ENCODE measurements at regions not wholly inside any gene's neighbourhood (a gene's known extent, or its start where the extent isn't known, plus 50 kb on each side); places are given as distances from the start of the nearest gene placed in this dataset.

DNA sequence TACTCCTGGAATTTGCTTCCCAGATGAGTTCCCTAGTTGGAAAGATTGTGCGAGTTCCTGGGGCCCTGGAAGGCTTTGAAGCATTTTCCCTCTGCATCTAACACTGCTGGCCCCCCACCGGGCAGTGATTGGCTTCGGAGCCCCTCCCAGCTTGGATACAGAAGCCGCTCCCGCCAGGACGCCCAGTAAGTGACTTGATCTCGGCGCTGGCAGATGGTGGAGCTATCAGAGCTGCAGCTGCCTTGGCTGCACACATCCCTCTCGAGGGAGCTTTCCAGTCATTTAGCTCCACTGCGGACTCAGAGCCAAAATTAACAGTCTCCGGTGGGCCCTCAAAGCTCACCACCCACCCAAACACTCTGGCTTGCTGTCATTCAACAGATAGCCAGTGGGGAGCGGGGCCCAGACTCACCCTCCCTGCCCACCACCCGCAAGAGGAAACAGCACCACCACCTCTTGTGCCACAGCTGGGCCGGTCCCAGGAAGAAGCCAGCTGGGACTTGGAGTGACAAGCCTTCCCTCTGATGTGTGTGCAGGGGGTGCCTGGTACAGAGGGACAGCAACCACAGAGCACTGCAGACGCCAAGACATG, 162.3 kb downstream of the TRIM29 start (continued):
- TF ChIP-seq ZNF518B (CRISPR knock-in tag; IDR thresholded peaks at IDR 0.05) (no peak), SRSF3 (IDR thresholded peaks at IDR 0.05; ENCODE audit: insufficient read depth, low read length) (no peak), MXD1 (CRISPR knock-in tag; IDR thresholded peaks at IDR 0.05; ENCODE audit: borderline replicate concordance, poor library complexity, severe bottlenecking) (no peak), MCM5 (IDR thresholded peaks at IDR 0.05; ENCODE audit: low read depth) (no peak), FOS (IDR thresholded peaks at IDR 0.05; ENCODE audit: extremely low read depth, insufficient read length) (no peak), MXI1 (IDR thresholded peaks at IDR 0.05; ENCODE audit: low read depth, low read length) (no peak), KHSRP (IDR thresholded peaks at IDR 0.05) (no peak)

DNA sequence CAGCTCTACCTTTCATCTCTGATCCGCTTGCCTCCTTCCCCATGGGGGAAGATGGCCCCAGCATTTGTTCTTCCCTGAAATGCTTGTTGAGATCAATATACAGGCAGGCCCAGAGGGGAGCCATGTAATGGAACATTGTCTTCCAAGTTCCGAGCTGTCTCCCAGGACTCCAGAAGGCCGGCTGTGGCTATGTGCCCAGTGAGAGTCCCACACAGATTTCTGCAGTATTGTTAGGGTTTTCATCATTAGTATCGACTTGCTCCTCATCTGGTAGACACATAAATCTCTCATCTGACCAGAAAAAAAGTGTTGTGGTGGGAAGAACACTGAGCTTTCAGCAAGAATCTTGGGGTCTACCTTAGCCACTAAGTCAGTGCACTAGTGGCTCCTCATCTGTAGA, 163.4 kb downstream of the TRIM29 start:
- H2AFZ ChIP-seq (ENCODE audit: low read depth, low read length) = no peak overlapping the region
- no peak overlapping the region for H3K9ac ChIP-seq (ENCODE audit: insufficient read depth in 1 of 2, low read depth in 2 of 2, low read length in 2 of 2)
- no peaks in the 10 kb centered on the region for H3K4me1 ChIP-seq (replicated peaks in 1 of 2; ENCODE audit: control insufficient read depth in 2 of 2, insufficient read depth in 2 of 2, low read length in 2 of 2)
- peaks cover 2% of the 10 kb centered on the region for H3K9me1 ChIP-seq (ENCODE audit: control insufficient read depth, insufficient read depth, low read length)
- in situ Hi-C loops (cut with MboI) = no loop called here
- no peak for FAIRE-seq
- H3K27me3 ChIP-seq (ENCODE audit: control insufficient read depth in 2 of 2, insufficient read depth in 2 of 2, low read length in 2 of 2) = peaks cover 2 to 40% of the 10 kb centered on the region in 2 experiments; a peak in 3 of 5 replicates
- H3K27ac ChIP-seq (ENCODE audit: extremely low read depth, low read depth, low read length) = no peak overlapping the region
- no TSS peak for BruUV-seq (replicated peaks)
- no peak overlapping the region for H3K4me2 ChIP-seq (ENCODE audit: insufficient read depth, low read length)
- ChIA-PET CTCF (ENCODE audit: low intra/inter-chr PET ratio) (interaction anchor here (0.7 kb wide), 1 partner anchor 142 kb away, joined by 3 read pairs; no protein-coding TSS in a partner anchor), POLR2A (no interaction called here)
- H3K79me2 ChIP-seq (ENCODE audit: control insufficient read depth, insufficient read depth, low read length) = no peaks in the 10 kb centered on the region
- H4K20me1 ChIP-seq (replicated peaks; ENCODE audit: control insufficient read depth, insufficient read depth, low read length) = peaks cover 4% of the 10 kb centered on the region; the same call in 1 of the 2 replicates
- intact Hi-C loops (cut with micrococcal nuclease) = no loop called here
- WGBS (ENCODE audit: insufficient coverage, low coverage, missing lambda C conversion rate) = 0% methylated on average over 4 of the region's 4 CpGs
- H3K36me3 ChIP-seq (ENCODE audit: control insufficient read depth, insufficient read depth, low read length) = no peaks in the 10 kb centered on the region
- H3K9me3 ChIP-seq (replicated peaks; ENCODE audit: control insufficient read depth, insufficient read depth, low read depth, low read length) = no peaks in the 10 kb centered on the region
- DNase-seq (ENCODE audit: extremely low read depth in 1 of 4, low spot score in 3 of 4) = no peak
- ATAC-seq = no peak
- no peak overlapping the region for H3K4me3 ChIP-seq
- no peak for TF ChIP-seq ZNF143 (CRISPR knock-in tag; IDR thresholded peaks at IDR 0.05)
- no peak for TF ChIP-seq ZNF766 (CRISPR knock-in tag; conservative IDR thresholded peaks at IDR 0.05)
- TF ChIP-seq HMGN3 (IDR thresholded peaks at IDR 0.05; ENCODE audit: borderline replicate concordance, extremely low read depth, insufficient read length, low read depth, low read length) = no peak
- TF ChIP-seq, protein P1, sequence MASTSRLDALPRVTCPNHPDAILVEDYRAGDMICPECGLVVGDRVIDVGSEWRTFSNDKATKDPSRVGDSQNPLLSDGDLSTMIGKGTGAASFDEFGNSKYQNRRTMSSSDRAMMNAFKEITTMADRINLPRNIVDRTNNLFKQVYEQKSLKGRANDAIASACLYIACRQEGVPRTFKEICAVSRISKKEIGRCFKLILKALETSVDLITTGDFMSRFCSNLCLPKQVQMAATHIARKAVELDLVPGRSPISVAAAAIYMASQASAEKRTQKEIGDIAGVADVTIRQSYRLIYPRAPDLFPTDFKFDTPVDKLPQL (IDR thresholded peaks at IDR 0.05; ENCODE audit: extremely low read depth, insufficient read length) = no peak
- TF ChIP-seq, protein P2, sequence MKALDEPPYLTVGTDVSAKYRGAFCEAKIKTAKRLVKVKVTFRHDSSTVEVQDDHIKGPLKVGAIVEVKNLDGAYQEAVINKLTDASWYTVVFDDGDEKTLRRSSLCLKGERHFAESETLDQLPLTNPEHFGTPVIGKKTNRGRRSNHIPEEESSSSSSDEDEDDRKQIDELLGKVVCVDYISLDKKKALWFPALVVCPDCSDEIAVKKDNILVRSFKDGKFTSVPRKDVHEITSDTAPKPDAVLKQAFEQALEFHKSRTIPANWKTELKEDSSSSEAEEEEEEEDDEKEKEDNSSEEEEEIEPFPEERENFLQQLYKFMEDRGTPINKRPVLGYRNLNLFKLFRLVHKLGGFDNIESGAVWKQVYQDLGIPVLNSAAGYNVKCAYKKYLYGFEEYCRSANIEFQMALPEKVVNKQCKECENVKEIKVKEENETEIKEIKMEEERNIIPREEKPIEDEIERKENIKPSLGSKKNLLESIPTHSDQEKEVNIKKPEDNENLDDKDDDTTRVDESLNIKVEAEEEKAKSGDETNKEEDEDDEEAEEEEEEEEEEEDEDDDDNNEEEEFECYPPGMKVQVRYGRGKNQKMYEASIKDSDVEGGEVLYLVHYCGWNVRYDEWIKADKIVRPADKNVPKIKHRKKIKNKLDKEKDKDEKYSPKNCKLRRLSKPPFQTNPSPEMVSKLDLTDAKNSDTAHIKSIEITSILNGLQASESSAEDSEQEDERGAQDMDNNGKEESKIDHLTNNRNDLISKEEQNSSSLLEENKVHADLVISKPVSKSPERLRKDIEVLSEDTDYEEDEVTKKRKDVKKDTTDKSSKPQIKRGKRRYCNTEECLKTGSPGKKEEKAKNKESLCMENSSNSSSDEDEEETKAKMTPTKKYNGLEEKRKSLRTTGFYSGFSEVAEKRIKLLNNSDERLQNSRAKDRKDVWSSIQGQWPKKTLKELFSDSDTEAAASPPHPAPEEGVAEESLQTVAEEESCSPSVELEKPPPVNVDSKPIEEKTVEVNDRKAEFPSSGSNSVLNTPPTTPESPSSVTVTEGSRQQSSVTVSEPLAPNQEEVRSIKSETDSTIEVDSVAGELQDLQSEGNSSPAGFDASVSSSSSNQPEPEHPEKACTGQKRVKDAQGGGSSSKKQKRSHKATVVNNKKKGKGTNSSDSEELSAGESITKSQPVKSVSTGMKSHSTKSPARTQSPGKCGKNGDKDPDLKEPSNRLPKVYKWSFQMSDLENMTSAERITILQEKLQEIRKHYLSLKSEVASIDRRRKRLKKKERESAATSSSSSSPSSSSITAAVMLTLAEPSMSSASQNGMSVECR (CRISPR knock-in tag; IDR thresholded peaks at IDR 0.05) = no peak

Data from K562 (cell line).